Activated CD4-positive, alpha-beta memory T cell treated with anti-CD3 and anti-CD28 coated beads for 36 hours (primary cell): ENCODE measurements at regions not wholly inside any gene's neighbourhood (a gene's known extent, or its start where the extent isn't known, plus 50 kb on each side); places are given as distances from the start of the nearest gene placed in this dataset.

Experiments used
- CTCF ChIA-PET: fragments of 350-600 bp; sonication (Branson Sonifier 250); formaldehyde crosslinking; loops from one replicate; lab custom pipeline; 2021; ENCODE audit warnings: antibody characterized with exemption, inconsistent platforms; lab: Charles Lee
- POLR2A ChIA-PET: fragments of 350-600 bp; sonication (Branson Sonifier 250); formaldehyde crosslinking; loops from one replicate; lab custom pipeline; 2021; ENCODE audit warnings: antibody characterized with exemption; lab: Charles Lee
- DNase-seq: peaks from one replicate; pipeline ENCODE4 v3.0.0-alpha.2; 2020
- H3K27ac Mint-ChIP-seq: one replicate; pipeline ENCODE4 v1.8.0; 2021; ENCODE audit warnings: mixed read lengths
- H3K27me3 Mint-ChIP-seq: one replicate; pipeline ENCODE4 v1.8.0; 2021; ENCODE audit warnings: mixed read lengths
- H3K36me3 Mint-ChIP-seq: one replicate; pipeline ENCODE4 v1.8.0; 2021; ENCODE audit warnings: mixed read lengths
- H3K4me1 Mint-ChIP-seq: one replicate; pipeline ENCODE4 v1.8.0; 2021; ENCODE audit warnings: low read depth, mixed read lengths
- H3K4me3 Mint-ChIP-seq: one replicate; pipeline ENCODE4 v1.8.0; 2021; ENCODE audit warnings: mild to moderate bottlenecking, mixed read lengths
- H3K9me3 Mint-ChIP-seq: one replicate; pipeline ENCODE4 v1.8.0; 2021; ENCODE audit warnings: mixed read lengths
- intact Hi-C: fragments of 100-400 bp; cut with micrococcal nuclease; formaldehyde crosslinking; loops from one replicate; pipeline ENCODE4 v1.15.1; 2023

GRCh38 chr1:208570362-208570761, 326.2 kb upstream of the PLXNA2 start:
- DNase-seq = no peak
- H3K27me3 Mint-ChIP-seq = peaks cover 10% of the 10 kb centered on the region
- no peak overlapping the region for H3K27ac Mint-ChIP-seq
- intact Hi-C loops = no loop called here
- H3K4me1 Mint-ChIP-seq = no peaks in the 10 kb centered on the region
- no peaks in the 10 kb centered on the region for H3K36me3 Mint-ChIP-seq
- no peaks in the 10 kb centered on the region for H3K9me3 Mint-ChIP-seq
- CTCF ChIA-PET = no interaction called here
- no peak overlapping the region for H3K4me3 Mint-ChIP-seq
- POLR2A ChIA-PET = no interaction called here

DNA sequence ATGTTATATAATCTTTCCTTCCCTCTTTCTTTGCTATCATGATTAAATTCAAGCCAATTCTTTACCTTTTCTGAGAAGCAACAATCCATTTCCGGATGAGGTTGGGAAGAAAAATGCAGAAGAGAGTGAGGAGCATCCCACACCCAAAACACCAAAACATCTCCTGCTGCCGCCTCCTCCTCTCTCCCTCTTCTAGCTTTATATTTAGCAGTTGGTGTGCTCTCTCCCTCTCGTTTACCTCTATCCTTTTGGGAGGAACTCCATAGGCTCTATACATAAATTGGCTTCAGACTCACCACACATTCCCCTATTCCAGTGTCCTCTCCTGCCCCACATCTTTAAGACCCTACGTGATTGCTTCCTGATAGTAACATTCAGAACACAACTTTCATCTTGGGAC, 332.2 kb upstream of the PLXNA2 start:
- Mint-ChIP-seq H3K4me3 (no peak overlapping the region), H3K4me1 (no peaks in the 10 kb centered on the region), H3K36me3 (no peaks in the 10 kb centered on the region), H3K27ac (no peak overlapping the region), H3K9me3 (no peaks in the 10 kb centered on the region), H3K27me3 (peaks cover 2% of the 10 kb centered on the region)
- ChIA-PET CTCF (no interaction called here), POLR2A (no interaction called here)
- intact Hi-C loops = no loop called here
- DNase-seq = no peak

DNA sequence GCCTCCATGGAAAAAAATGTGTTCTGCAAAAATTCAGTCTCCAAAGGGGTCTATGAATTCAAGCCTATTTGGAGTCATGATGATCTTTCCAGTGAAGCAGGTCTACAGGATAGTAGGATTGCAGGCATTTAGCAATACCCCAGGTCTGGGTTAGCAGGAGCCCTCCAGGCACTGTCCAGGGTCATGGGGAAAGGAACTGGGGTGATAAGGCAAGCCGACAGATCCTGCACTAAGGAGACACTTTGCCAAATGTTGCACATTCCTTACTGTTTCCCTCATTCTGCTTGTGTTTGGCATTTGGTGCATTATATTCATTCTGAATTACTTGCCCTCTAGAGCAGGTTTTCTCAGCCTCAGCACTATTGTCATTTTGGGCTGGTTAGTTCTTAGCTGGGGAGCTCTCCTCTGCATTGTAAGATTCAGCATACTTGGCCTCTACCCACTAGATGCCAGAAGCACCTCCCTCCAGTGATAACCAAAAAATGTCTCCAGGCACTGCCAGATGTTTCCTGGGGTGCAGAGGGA, 333.3 kb upstream of the PLXNA2 start:
- Mint-ChIP-seq H3K4me1 (no peaks in the 10 kb centered on the region), H3K9me3 (no peaks in the 10 kb centered on the region), H3K27ac (no peak overlapping the region), H3K36me3 (no peaks in the 10 kb centered on the region), H3K4me3 (no peak overlapping the region), H3K27me3 (peaks cover 2% of the 10 kb centered on the region)
- ChIA-PET POLR2A (no interaction called here), CTCF (no interaction called here)
- no peak for DNase-seq
- intact Hi-C loops = no loop called here

DNA sequence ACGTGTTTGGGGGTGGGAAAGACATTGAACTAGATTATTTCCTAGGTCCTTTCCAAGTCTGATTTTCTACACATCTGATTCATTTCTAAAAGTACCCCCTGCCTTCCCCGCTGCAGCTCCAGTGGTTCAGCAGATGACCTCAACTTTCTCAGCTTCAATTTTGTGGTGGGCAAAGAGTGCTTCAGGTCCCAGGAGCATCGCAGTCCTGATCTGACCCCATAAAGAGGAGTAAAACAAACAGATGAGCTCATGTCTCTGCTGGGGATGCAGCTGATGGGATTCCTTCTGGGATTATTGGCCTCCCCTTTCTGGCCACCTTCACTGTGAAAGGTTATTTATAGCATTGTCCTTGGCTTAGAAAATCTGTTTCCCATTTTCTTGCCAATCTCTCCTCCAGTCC, 337.0 kb upstream of the PLXNA2 start:
- CTCF ChIA-PET = no interaction called here

GRCh38 chr1:208581667-208582066, 337.5 kb upstream of the PLXNA2 start:
- Mint-ChIP-seq H3K27ac (no peak overlapping the region), H3K36me3 (no peaks in the 10 kb centered on the region), H3K27me3 (no peaks in the 10 kb centered on the region), H3K4me3 (no peak overlapping the region), H3K9me3 (no peaks in the 10 kb centered on the region), H3K4me1 (no peaks in the 10 kb centered on the region)
- intact Hi-C loops = no loop called here
- no peak for DNase-seq
- POLR2A ChIA-PET = no interaction called here
- CTCF ChIA-PET = no interaction called here

More for the DNA sequence above, 337.0 kb upstream of the PLXNA2 start:
- no peaks in the 10 kb centered on the region for H3K36me3 Mint-ChIP-seq
- no peak overlapping the region for H3K27ac Mint-ChIP-seq
- H3K9me3 Mint-ChIP-seq = no peaks in the 10 kb centered on the region
- no peak overlapping the region for H3K4me3 Mint-ChIP-seq
- DNase-seq = no peak
- POLR2A ChIA-PET = no interaction called here
- intact Hi-C loops = no loop called here
- no peaks in the 10 kb centered on the region for H3K27me3 Mint-ChIP-seq
- H3K4me1 Mint-ChIP-seq = no peaks in the 10 kb centered on the region

GRCh38 chr1:208584167-208584755, 340.1 kb upstream of the PLXNA2 start:
- no peaks in the 10 kb centered on the region for H3K4me1 Mint-ChIP-seq
- POLR2A ChIA-PET = no interaction called here
- H3K36me3 Mint-ChIP-seq = no peaks in the 10 kb centered on the region
- CTCF ChIA-PET = no interaction called here
- no peaks in the 10 kb centered on the region for H3K27me3 Mint-ChIP-seq
- DNase-seq = no peak
- intact Hi-C loops = no loop called here
- no peak overlapping the region for H3K27ac Mint-ChIP-seq
- H3K9me3 Mint-ChIP-seq = no peaks in the 10 kb centered on the region
- no peak overlapping the region for H3K4me3 Mint-ChIP-seq

GRCh38 chr1:208587110-208587509, 342.9 kb upstream of the PLXNA2 start:
- Mint-ChIP-seq H3K4me3 (no peak overlapping the region), H3K27me3 (no peaks in the 10 kb centered on the region), H3K36me3 (no peaks in the 10 kb centered on the region), H3K27ac (no peak overlapping the region), H3K9me3 (no peaks in the 10 kb centered on the region), H3K4me1 (no peaks in the 10 kb centered on the region)
- no peak for DNase-seq
- intact Hi-C loops = no loop called here
- POLR2A ChIA-PET = no interaction called here
- CTCF ChIA-PET = no interaction called here

DNA sequence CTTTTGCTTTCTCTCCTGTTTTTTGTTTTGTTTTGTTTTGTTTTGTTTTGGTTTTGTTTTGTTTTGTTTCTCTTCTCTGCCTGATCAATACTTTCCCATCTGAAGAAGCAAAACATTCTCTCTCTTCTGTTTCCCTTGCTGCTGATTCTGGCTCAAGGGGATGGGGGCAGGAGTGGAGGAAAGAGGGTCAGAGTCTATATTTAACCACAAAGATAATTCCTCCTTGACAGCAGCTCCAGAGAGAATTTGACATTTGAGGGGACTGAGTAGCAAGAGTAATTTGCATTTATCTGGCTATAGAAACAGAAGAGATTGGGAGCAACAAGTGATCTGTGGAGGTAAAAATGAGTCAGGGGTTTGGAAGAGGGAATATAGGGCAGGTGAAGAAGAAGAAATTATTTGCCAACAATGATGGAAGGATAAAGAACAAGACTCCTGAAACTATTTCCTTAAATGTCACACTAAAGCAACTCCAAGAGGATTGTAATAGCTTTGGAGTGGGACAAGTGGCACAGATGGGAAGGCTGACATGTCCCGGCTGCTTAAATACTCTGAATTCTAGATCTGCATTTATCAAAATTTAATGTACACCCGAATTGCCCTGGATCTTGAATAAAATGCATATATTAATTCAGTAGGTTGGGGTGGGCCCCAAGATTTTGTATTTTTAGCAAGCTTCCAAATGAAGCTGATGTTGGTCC, 349.3 kb upstream of the PLXNA2 start:
- Mint-ChIP-seq H3K9me3 (no peaks in the 10 kb centered on the region), H3K4me3 (no peak overlapping the region), H3K4me1 (no peaks in the 10 kb centered on the region), H3K27me3 (peaks cover 3% of the 10 kb centered on the region), H3K36me3 (no peaks in the 10 kb centered on the region), H3K27ac (no peak overlapping the region)
- ChIA-PET CTCF (interaction anchor here (0.5 kb wide), 1 partner anchor 601 kb away, joined by 3 read pairs; no protein-coding TSS in a partner anchor), POLR2A (no interaction called here)
- intact Hi-C loops = no loop called here
- DNase-seq = no peak

GRCh38 chr1:208595236-208595635, 351.1 kb upstream of the PLXNA2 start:
- intact Hi-C loops = no loop called here
- Mint-ChIP-seq H3K4me1 (no peaks in the 10 kb centered on the region), H3K27ac (no peak overlapping the region), H3K36me3 (no peaks in the 10 kb centered on the region), H3K4me3 (no peak overlapping the region), H3K9me3 (no peaks in the 10 kb centered on the region), H3K27me3 (peaks cover 3% of the 10 kb centered on the region)
- ChIA-PET CTCF (no interaction called here), POLR2A (no interaction called here)
- DNase-seq = no peak

DNA sequence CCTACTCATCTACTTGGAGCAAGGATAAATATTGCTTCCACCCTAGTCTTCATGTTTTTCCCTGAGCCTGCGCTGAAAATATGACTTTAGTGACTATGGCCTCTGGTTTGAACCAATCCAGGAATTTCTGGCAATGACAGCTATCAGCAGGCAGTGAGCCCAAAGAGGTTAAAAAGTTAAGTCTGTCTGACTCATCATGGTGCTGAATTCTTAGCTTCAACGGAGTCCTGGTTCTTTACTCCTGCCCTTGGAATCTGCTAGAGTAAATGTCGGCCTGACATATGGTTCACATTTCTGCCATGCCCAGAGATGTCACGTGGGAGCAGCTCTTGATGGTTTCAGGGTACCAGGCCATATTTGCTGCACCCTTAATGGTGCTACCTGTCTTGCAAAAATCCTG, 351.6 kb upstream of the PLXNA2 start:
- Mint-ChIP-seq H3K4me3 (no peak overlapping the region), H3K27ac (no peak overlapping the region), H3K27me3 (peaks cover 3% of the 10 kb centered on the region), H3K36me3 (no peaks in the 10 kb centered on the region), H3K9me3 (no peaks in the 10 kb centered on the region), H3K4me1 (no peaks in the 10 kb centered on the region)
- CTCF ChIA-PET = no interaction called here
- intact Hi-C loops = no loop called here
- DNase-seq = no peak
- POLR2A ChIA-PET = no interaction called here

- DNase-seq = no peak
- no peaks in the 10 kb centered on the region for H3K36me3 Mint-ChIP-seq
- H3K4me1 Mint-ChIP-seq = no peaks in the 10 kb centered on the region
- H3K4me3 Mint-ChIP-seq = no peak overlapping the region
- ChIA-PET POLR2A (no interaction called here), CTCF (no interaction called here)
- no peaks in the 10 kb centered on the region for H3K9me3 Mint-ChIP-seq
- intact Hi-C loops = no loop called here
- H3K27ac Mint-ChIP-seq = no peak overlapping the region
- peaks cover 3% of the 10 kb centered on the region for H3K27me3 Mint-ChIP-seq
Measured at GRCh38 chr1:208597571-208597970, 353.4 kb upstream of the PLXNA2 start.

GRCh38 chr1:208598021-208598420, 353.8 kb upstream of the PLXNA2 start:
- H3K9me3 Mint-ChIP-seq = no peaks in the 10 kb centered on the region
- peaks cover 3% of the 10 kb centered on the region for H3K27me3 Mint-ChIP-seq
- H3K4me1 Mint-ChIP-seq = no peaks in the 10 kb centered on the region
- CTCF ChIA-PET = no interaction called here
- H3K36me3 Mint-ChIP-seq = no peaks in the 10 kb centered on the region
- POLR2A ChIA-PET = no interaction called here
- no peak for DNase-seq
- intact Hi-C loops = no loop called here
- H3K27ac Mint-ChIP-seq = no peak overlapping the region
- no peak overlapping the region for H3K4me3 Mint-ChIP-seq

DNA sequence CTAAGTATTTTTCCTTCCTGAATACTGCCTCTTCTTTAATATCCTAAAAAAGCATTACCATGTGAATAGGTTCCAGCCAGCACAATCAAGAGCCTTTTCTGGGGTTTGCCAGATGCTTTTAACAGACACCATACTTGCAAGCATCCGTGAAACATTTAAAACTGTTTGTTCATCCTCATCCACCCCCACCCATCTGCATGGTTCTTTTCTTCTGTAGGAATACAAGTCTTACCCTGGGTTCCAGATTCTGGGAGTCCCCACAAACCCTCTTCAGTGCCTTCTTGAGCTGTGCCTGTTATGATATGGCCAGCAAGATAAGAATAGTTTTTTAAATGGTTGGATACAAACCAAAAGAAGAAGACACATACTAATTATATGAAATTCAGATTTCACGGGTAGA, 354.9 kb upstream of the PLXNA2 start:
- Mint-ChIP-seq H3K9me3 (no peaks in the 10 kb centered on the region), H3K27ac (no peak overlapping the region), H3K4me3 (no peak overlapping the region), H3K4me1 (peaks cover under 1% of the 10 kb centered on the region), H3K36me3 (no peaks in the 10 kb centered on the region), H3K27me3 (peaks cover 3% of the 10 kb centered on the region)
- intact Hi-C loops = no loop called here
- DNase-seq = no peak
- ChIA-PET CTCF (no interaction called here), POLR2A (no interaction called here)
